Lower lobe of right lung (tissue), 2 donors: ENCODE measurements at regions not wholly inside any gene's neighbourhood (a gene's known extent, or its start where the extent isn't known, plus 50 kb on each side); places are given as distances from the start of the nearest gene placed in this dataset.
"Not testable (repeated sequence)": the region's sequence is repeated elsewhere in the genome, so short reads cannot be mapped to it uniquely, and the experiment has no call there.

ENCODE experiments used
- ATAC-seq, 2 donors: fragments of 200-7000 bp; cut with Tn5 transposase; one replicate each; pipeline ENCODE4 v1.9.1; 2020 to 2022; ENCODE audit warnings: mild to moderate bottlenecking in 2 of 2, moderate library complexity in 2 of 2
- DNase-seq: peaks from one replicate; pipeline ENCODE4 v3.0.0-alpha.2; 2020
- H3K27ac ChIP-seq: fragments of 200-600 bp; one replicate; pipeline ENCODE4 v1.8.0; 2022
- H3K27me3 ChIP-seq: fragments of 200-600 bp; one replicate; pipeline ENCODE4 v1.8.0; 2022; ENCODE audit warnings: low read depth
- H3K36me3 ChIP-seq: fragments of 200-600 bp; one replicate; pipeline ENCODE4 v1.8.0; 2022; ENCODE audit warnings: mild to moderate bottlenecking
- H3K4me1 ChIP-seq: fragments of 200-600 bp; one replicate; pipeline ENCODE4 v1.8.0; 2022
- H3K4me3 ChIP-seq: fragments of 200-600 bp; one replicate; pipeline ENCODE4 v1.8.0; 2022; ENCODE audit warnings: mild to moderate bottlenecking
- H3K9me3 ChIP-seq: fragments of 200-600 bp; one replicate; pipeline ENCODE4 v1.8.0; 2022
- CTCF ChIP-seq: fragments of 200-600 bp; IDR thresholded peaks from one replicate; pipeline ENCODE4 v1.8.0; 2022; ENCODE audit warnings: antibody characterized with exemption, mild to moderate bottlenecking
- intact Hi-C: fragments of 100-400 bp; cut with DNase I; formaldehyde crosslinking; loops from one replicate; pipeline ENCODE4 v1.11.0; 2022
- donor health status: DM: no; HTN: yes; CAD: no; lungs with severe emphysema.

GRCh38 chr4:125169192-125169591, 145.6 kb upstream of the FAT4 start:
- ATAC-seq (no peak), DNase-seq (no peak)
- H3K27ac ChIP-seq: no peak overlapping the region
- intact Hi-C loops: no loop called here
- H3K4me1 ChIP-seq: no peaks in the 10 kb centered on the region
- H3K27me3 ChIP-seq: no peaks in the 10 kb centered on the region
- no peaks in the 10 kb centered on the region for H3K36me3 ChIP-seq
- no peak for TF ChIP-seq CTCF
- H3K9me3 ChIP-seq: no peaks in the 10 kb centered on the region
- no peak overlapping the region for H3K4me3 ChIP-seq

DNA sequence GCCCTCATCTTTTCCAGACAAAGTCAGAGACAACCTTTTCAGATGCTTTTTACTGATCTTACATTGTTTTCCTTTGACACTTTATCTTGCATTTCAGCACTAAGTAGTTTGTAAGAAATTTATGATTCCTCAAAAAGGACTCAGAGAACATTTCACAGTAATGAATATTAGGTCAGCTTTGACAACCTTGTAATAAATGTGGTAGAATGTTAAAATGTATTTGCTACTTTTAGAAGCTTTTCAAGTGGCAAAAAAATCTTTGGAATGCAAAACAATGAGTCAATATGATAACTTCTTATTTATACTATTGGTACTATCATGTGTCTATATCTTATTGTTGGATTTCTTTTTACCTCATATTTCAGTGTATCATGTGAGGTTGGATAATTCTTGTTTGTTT, 146.2 kb upstream of the FAT4 start:
- no peaks in the 10 kb centered on the region for H3K36me3 ChIP-seq
- H3K27me3 ChIP-seq: no peaks in the 10 kb centered on the region
- no peak for DNase-seq
- intact Hi-C loops: no loop called here
- no peak overlapping the region for H3K4me3 ChIP-seq
- no peak for ATAC-seq
- no peak overlapping the region for H3K27ac ChIP-seq
- no peaks in the 10 kb centered on the region for H3K9me3 ChIP-seq
- no peak for TF ChIP-seq CTCF
- no peaks in the 10 kb centered on the region for H3K4me1 ChIP-seq

- H3K36me3 ChIP-seq, H3K27me3 ChIP-seq, H3K4me3 ChIP-seq, intact Hi-C loops, H3K4me1 ChIP-seq, H3K9me3 ChIP-seq, DNase-seq, ATAC-seq, H3K27ac ChIP-seq: not testable (repeated sequence)
Observed at GRCh38 chr4:125166012-125166411, 148.7 kb upstream of the FAT4 start.

- intact Hi-C loops: no loop called here
- Histone ChIP-seq H3K27me3 (no peaks in the 10 kb centered on the region), H3K36me3 (no peaks in the 10 kb centered on the region), H3K9me3 (no peaks in the 10 kb centered on the region), H3K4me1 (no peaks in the 10 kb centered on the region), H3K27ac (no peak overlapping the region), H3K4me3 (no peak overlapping the region)
- TF ChIP-seq CTCF: no peak
- no peak for DNase-seq
- ATAC-seq: no peak
Observed at GRCh38 chr4:125159001-125159400, 155.8 kb upstream of the FAT4 start.

DNA sequence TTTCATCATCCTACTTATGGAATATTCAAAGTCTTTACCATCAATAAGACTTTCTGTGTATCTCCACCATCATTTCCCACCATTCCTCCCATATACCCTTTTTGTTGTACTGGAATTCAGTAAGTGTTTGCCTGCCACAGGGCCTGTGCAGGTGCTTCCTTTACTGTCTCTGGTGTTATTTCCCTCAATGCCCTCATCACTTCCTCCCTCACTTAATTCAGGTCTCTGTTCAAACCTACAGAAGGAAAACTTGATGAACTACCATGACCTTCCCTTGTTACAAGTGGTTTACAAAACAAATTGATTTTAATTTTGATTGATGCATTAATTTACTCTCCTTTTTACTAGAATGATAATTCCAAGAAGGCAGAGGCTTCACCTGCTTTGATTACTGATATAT, 159.5 kb upstream of the FAT4 start:
- no peak overlapping the region for H3K27ac ChIP-seq
- no peaks in the 10 kb centered on the region for H3K9me3 ChIP-seq
- H3K4me3 ChIP-seq: no peak overlapping the region
- intact Hi-C loops: no loop called here
- no peaks in the 10 kb centered on the region for H3K36me3 ChIP-seq
- TF ChIP-seq CTCF: no peak
- no peaks in the 10 kb centered on the region for H3K27me3 ChIP-seq
- no peaks in the 10 kb centered on the region for H3K4me1 ChIP-seq
- ATAC-seq: no peak
- DNase-seq: no peak

GRCh38 chr4:125140966-125141495, 173.7 kb upstream of the FAT4 start:
- Histone ChIP-seq H3K27me3 (no peaks in the 10 kb centered on the region), H3K36me3 (no peaks in the 10 kb centered on the region), H3K27ac (no peak overlapping the region), H3K4me3 (no peak overlapping the region), H3K9me3 (no peaks in the 10 kb centered on the region), H3K4me1 (no peaks in the 10 kb centered on the region)
- intact Hi-C loops: no loop called here
- ATAC-seq: no peak
- DNase-seq: no peak
- no peak for TF ChIP-seq CTCF
